Ovary (tissue), 7 donors: ENCODE measurements at regions not wholly inside any gene's neighbourhood (a gene's known extent, or its start where the extent isn't known, plus 50 kb on each side); places are given as distances from the start of the nearest gene placed in this dataset.

Experiments
- DNase-seq, 5 donors: peaks; one replicate each; pipeline ENCODE4 v3.0.0-alpha.2; 2019 to 2020
- H3K27ac ChIP-seq, 2 donors: fragments of 200-600 bp; one replicate each; pipeline versions ENCODE4 v1.5.1 to v1.8.0; 2019 to 2022
- H3K27me3 ChIP-seq: fragments of 200-600 bp; one replicate; pipeline ENCODE4 v1.8.0; 2022
- H3K36me3 ChIP-seq: fragments of 200-600 bp; sonication (generic); one replicate; pipeline ENCODE4 v1.5.1; 2019
- H3K4me1 ChIP-seq: one replicate; pipeline ENCODE4 v1.8.1; 2013; ENCODE audit warnings: mild to moderate bottlenecking, moderate library complexity; ENCODE audit not compliant: insufficient read depth
- H3K4me3 ChIP-seq: fragments of 200-600 bp; sonication (generic); one replicate; pipeline ENCODE4 v1.5.1; 2017
- H3K9me3 ChIP-seq, 2 donors: fragments of 200-600 bp in 1 of 2; sonication (generic) in 1 of 2; one replicate each; pipeline versions ENCODE4 v1.5.1 to v1.8.1; 2013 to 2019; ENCODE audit warnings: mild to moderate bottlenecking in 1 of 2, moderate library complexity in 1 of 2
- CTCF ChIP-seq, 3 donors: fragments of 450-650 bp in 2 of 3; fragments of 200-600 bp in 1 of 3; IDR thresholded peaks; one replicate each; pipeline versions ENCODE4 v1.5.1 to v1.8.0; 2016 to 2022; ENCODE audit warnings: antibody characterized with exemption in 3 of 3, mild to moderate bottlenecking in 1 of 3
- EP300 ChIP-seq: sonication (generic); formaldehyde crosslinking; IDR thresholded peaks from one replicate; pipeline ENCODE4 v1.6.1; 2017; ENCODE audit warnings: antibody characterized with exemption
- POLR2A ChIP-seq: fragments of 450-650 bp; IDR thresholded peaks from one replicate; pipeline ENCODE4 v1.6.1; 2017; ENCODE audit warnings: antibody characterized with exemption, mild to moderate bottlenecking, moderate library complexity
- WGBS, 3 donors: extraction: QIAGEN DNeasy Blood & Tissue Kit in 1 of 3; methylation state at CpG; one replicate each; pipeline versions ENCODE4 v1.1.5 to v1.1.7; 2013 to 2017; 5-methylcytosine and 5-hydroxymethylcytosine counted together
- intact Hi-C, 4 donors: fragments of 100-400 bp; cut with DNase I; formaldehyde crosslinking; loops; one replicate each; pipeline versions ENCODE4 v1.11.0 to v1.15.1; 2022 to 2023
- donor health status: DM: no; HTN: no; CAD: no; lungs with moderate emphysema.
- donor health status: DM: no; HTN: no; CAD: no.
- donor health status: Bipolar disorder and iron deficiency.
- donor health status: DM: no; HTN: no; CAD: no.
- donor health status: DM: yes; HTN: yes; CAD: no.

DNA sequence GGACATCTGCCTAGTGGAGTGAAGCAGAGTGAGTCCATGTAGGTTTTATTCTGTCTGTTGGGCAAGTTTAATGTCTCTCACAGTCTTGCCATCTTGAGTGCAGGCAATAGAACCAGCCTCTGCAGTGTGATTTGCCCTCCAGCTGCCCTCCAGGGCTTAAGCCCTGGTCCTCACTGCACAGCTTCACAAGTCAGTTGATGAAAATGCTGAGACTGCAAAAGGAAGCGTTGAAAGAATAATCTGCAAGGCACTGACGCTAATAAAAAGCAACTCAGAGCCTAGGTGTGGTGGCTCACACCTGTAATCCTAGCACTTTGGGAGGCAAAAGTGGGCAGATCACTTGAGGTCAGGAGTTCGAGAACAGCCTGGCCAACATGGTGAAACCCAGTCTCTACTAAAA is 54.1 kb upstream of the PHOX2B start:
- 85 to 86% (median 86%) methylated on average over 3 of the region's 3 CpGs for WGBS, 3 donors
- intact Hi-C loops = no loop called here
- TF ChIP-seq EP300 (no peak), CTCF (IDR thresholded peaks at IDR 0.05) (no peak), POLR2A (no peak)

DNA sequence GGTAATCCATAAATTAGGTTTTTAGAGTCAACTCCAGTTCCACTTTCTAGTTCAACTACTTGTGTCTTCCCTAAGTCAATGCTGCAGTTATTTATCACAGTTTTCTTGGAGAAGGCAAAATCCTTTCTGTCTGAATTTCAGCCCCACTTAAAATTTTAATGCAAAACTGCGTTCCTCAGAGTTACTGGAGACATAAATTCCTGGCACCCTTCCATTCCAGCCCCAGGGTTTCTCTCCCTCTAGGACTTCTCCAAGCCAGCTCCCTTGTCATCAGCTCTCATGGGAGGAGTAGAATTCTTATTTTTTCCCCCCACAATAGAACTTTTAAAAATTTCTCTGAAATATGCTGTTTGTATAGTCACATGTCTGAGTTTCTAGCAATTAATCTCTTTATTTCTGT is 50.6 kb upstream of the PHOX2B start:
- intact Hi-C loops = no loop called here
- Histone ChIP-seq H3K27ac (no peak overlapping the region), H3K9me3 (no peaks in the 10 kb centered on the region), H3K27me3 (no peaks in the 10 kb centered on the region), H3K36me3 (no peaks in the 10 kb centered on the region), H3K4me3 (no peak overlapping the region), H3K4me1 (peaks cover 3% of the 10 kb centered on the region)
- DNase-seq = no peak
- TF ChIP-seq EP300 (no peak), POLR2A (no peak), CTCF (IDR thresholded peaks at IDR 0.05) (no peak)
- 11 to 16% (median 11%) methylated on average over 1 of the region's 1 CpG for WGBS, 3 donors

More for the DNA sequence above, 54.1 kb upstream of the PHOX2B start:
- Histone ChIP-seq H3K4me1 (no peaks in the 10 kb centered on the region), H3K27ac (no peak overlapping the region), H3K9me3 (no peaks in the 10 kb centered on the region), H3K27me3 (no peaks in the 10 kb centered on the region), H3K36me3 (no peaks in the 10 kb centered on the region), H3K4me3 (no peak overlapping the region)
- DNase-seq = no peak
